ENCODE measurements at regions not wholly inside any gene's neighbourhood (a gene's known extent, or its start where the extent isn't known, plus 50 kb on each side); places are given as distances from the start of the nearest gene placed in this dataset.

DNA sequence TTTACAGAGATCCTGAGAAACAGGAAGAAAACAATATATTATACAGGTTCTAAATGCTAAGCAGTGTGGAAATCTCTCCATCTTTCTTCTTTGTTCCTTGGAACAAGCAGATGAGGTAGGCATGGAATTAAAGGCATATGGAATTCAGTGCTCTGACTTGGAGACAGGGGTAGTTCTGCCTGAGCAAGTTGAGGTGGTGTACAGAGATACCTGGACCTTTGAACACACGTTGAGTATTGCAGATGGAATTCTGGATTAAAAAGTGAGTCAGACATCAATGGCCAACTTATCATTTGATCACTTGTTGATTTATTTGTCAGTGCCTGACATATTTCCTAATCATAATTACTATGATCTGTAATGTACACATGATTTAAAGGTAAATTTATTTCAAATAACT lies 293.9 kb upstream of the IRX4 start:
- TF ChIP-seq ZFX (IDR thresholded peaks at IDR 0.05): no peak
- TF ChIP-seq POLR2AphosphoS5 (IDR thresholded peaks at IDR 0.05; ENCODE audit: low read depth, low read length): no peak
- TF ChIP-seq POLR2A (IDR thresholded peaks at IDR 0.05; ENCODE audit: borderline replicate concordance, extremely low read depth, insufficient read depth, insufficient read length): no peak
- no peak for TF ChIP-seq EZH2 (IDR thresholded peaks at IDR 0.05)
- TF ChIP-seq CTCF (IDR thresholded peaks at IDR 0.05 in 2 of 3, conservative IDR thresholded peaks at IDR 0.05 in 1 of 3; ENCODE audit: borderline replicate concordance in 1 of 3, insufficient read depth in 1 of 3, low read depth in 2 of 3, low read length in 2 of 3): no peak
- TF ChIP-seq EGR1 (IDR thresholded peaks at IDR 0.05; ENCODE audit: low read depth): no peak
- TF ChIP-seq, protein P1, sequence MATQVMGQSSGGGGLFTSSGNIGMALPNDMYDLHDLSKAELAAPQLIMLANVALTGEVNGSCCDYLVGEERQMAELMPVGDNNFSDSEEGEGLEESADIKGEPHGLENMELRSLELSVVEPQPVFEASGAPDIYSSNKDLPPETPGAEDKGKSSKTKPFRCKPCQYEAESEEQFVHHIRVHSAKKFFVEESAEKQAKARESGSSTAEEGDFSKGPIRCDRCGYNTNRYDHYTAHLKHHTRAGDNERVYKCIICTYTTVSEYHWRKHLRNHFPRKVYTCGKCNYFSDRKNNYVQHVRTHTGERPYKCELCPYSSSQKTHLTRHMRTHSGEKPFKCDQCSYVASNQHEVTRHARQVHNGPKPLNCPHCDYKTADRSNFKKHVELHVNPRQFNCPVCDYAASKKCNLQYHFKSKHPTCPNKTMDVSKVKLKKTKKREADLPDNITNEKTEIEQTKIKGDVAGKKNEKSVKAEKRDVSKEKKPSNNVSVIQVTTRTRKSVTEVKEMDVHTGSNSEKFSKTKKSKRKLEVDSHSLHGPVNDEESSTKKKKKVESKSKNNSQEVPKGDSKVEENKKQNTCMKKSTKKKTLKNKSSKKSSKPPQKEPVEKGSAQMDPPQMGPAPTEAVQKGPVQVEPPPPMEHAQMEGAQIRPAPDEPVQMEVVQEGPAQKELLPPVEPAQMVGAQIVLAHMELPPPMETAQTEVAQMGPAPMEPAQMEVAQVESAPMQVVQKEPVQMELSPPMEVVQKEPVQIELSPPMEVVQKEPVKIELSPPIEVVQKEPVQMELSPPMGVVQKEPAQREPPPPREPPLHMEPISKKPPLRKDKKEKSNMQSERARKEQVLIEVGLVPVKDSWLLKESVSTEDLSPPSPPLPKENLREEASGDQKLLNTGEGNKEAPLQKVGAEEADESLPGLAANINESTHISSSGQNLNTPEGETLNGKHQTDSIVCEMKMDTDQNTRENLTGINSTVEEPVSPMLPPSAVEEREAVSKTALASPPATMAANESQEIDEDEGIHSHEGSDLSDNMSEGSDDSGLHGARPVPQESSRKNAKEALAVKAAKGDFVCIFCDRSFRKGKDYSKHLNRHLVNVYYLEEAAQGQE (IDR thresholded peaks at IDR 0.05; ENCODE audit: low read depth): no peak
- TF ChIP-seq EZH2phosphoT487 (IDR thresholded peaks at IDR 0.05; ENCODE audit: borderline replicate concordance): no peak
- TF ChIP-seq CEBPB (IDR thresholded peaks at IDR 0.05; ENCODE audit: low read depth): no peak

All from HCT116 (cell line).